DND-41 (cell line): ENCODE measurements at regions not wholly inside any gene's neighbourhood (a gene's known extent, or its start where the extent isn't known, plus 50 kb on each side); places are given as distances from the start of the nearest gene placed in this dataset.

Source experiments
- ATAC-seq: fragments of 200-7000 bp; cut with Tn5 transposase; 3 replicates; pipeline ENCODE4 v1.9.1; 2021; ENCODE audit warnings: low read depth; ENCODE audit not compliant: insufficient read depth
- DNase-seq: peaks from one replicate; pipeline ENCODE4 v3.0.0-alpha.2; 2020
- H2AFZ ChIP-seq: 2 replicates; pipeline ENCODE4 v1.6.0; 2012; ENCODE audit warnings: low read depth, low read length
- H3K27ac ChIP-seq: 2 replicates; pipeline ENCODE4 v1.5.1; 2012; ENCODE audit warnings: low read length, inconsistent platforms
- H3K27me3 ChIP-seq: fragments of 200-600 bp; sonication (generic); 2 replicates; pipeline ENCODE4 v1.6.0; 2012; ENCODE audit warnings: low read length, mild to moderate bottlenecking, inconsistent platforms; ENCODE audit not compliant: insufficient read depth, poor library complexity
- H3K36me3 ChIP-seq: 2 replicates; pipeline ENCODE4 v1.5.1; 2012; ENCODE audit warnings: low read length, inconsistent platforms; ENCODE audit not compliant: insufficient read depth
- H3K4me1 ChIP-seq: 2 replicates; pipeline ENCODE4 v1.5.1; 2012; ENCODE audit warnings: mild to moderate bottlenecking, low read length; ENCODE audit not compliant: insufficient read depth
- H3K4me2 ChIP-seq: 2 replicates; pipeline ENCODE4 v1.6.0; 2012; ENCODE audit warnings: mild to moderate bottlenecking, moderate library complexity, low read length, inconsistent platforms; ENCODE audit not compliant: insufficient read depth
- H3K4me3 ChIP-seq, 2 experiments: fragments of 200-600 bp in 1 of 2; shearing (Covaris generic) in 1 of 2; 2 replicates each; pipeline ENCODE4 v1.5.1; 2012 to 2016; ENCODE audit warnings: inconsistent platforms in 2 of 2, low read length in 2 of 2, mild to moderate bottlenecking in 2 of 2, low read depth in 1 of 2, moderate library complexity in 1 of 2
- H3K79me2 ChIP-seq: 2 replicates; pipeline ENCODE4 v1.6.0; 2012; ENCODE audit warnings: low read length, inconsistent platforms; ENCODE audit not compliant: insufficient read depth
- H3K9ac ChIP-seq: 2 replicates; pipeline ENCODE4 v1.6.0; 2012; ENCODE audit warnings: low read depth, mild to moderate bottlenecking, inconsistent platforms, low read length, moderate library complexity
- H3K9me3 ChIP-seq: 2 replicates; pipeline ENCODE4 v1.5.1; 2012; ENCODE audit warnings: low read length, moderate library complexity, mild to moderate bottlenecking, inconsistent platforms; ENCODE audit not compliant: insufficient read depth, severe bottlenecking
- H4K20me1 ChIP-seq: 2 replicates; pipeline ENCODE4 v1.6.0; 2012; ENCODE audit warnings: low read length; ENCODE audit not compliant: insufficient read depth
- CTCF ChIP-seq: IDR thresholded peaks from 2 replicates; pipeline ENCODE4 v1.5.1; 2012; ENCODE audit warnings: borderline replicate concordance, low read length, moderate library complexity, mild to moderate bottlenecking; ENCODE audit not compliant: poor library complexity, severe bottlenecking; ENCODE audit errors: extremely low read depth
- EZH2 ChIP-seq: IDR thresholded peaks from 3 replicates; pipeline ENCODE4 v1.6.1; 2012; ENCODE audit warnings: borderline replicate concordance, low read depth, mild to moderate bottlenecking, moderate library complexity, low read length, inconsistent platforms; ENCODE audit not compliant: severe bottlenecking

DNA sequence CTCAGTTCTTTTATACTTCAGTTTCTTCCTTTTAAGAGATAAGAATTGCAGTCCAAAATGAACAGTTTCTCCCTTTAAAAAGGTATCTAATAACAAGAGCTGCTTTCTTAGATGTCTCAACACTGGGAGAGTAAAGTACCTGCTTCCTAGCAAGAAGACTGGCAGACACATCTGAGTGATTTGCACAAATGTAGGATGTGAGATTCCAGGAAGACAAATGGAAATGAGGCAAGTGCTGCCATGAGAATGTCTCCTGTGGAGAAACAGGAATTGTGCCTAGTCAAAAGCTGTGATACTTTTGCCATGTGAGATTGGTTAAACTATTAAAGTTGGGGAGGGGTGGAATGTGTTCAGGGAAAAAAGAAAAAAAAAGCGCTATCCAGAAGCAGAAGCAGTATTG lies 159.1 kb downstream of the HTR1A start:
- no peaks in the 10 kb centered on the region for H4K20me1 ChIP-seq
- no peak overlapping the region for H2AFZ ChIP-seq
- no peak for ATAC-seq
- H3K4me2 ChIP-seq, result no peak overlapping the region
- H3K27ac ChIP-seq, result no peak overlapping the region
- no peaks in the 10 kb centered on the region for H3K9me3 ChIP-seq
- no peak overlapping the region for H3K4me3 ChIP-seq
- H3K4me1 ChIP-seq, result no peaks in the 10 kb centered on the region
- no peaks in the 10 kb centered on the region for H3K27me3 ChIP-seq
- no peak for DNase-seq
- no peak overlapping the region for H3K9ac ChIP-seq
- TF ChIP-seq CTCF, result no peak
- no peak for TF ChIP-seq EZH2
- H3K79me2 ChIP-seq, result no peaks in the 10 kb centered on the region
- H3K36me3 ChIP-seq, result no peaks in the 10 kb centered on the region

GRCh38 chr5:63794979-63795378 lies 167.3 kb downstream of the HTR1A start:
- Histone ChIP-seq H3K4me2 (no peak overlapping the region), H3K9me3 (peaks cover 6% of the 10 kb centered on the region), H3K4me3 (no peak overlapping the region), H3K36me3 (no peaks in the 10 kb centered on the region), H3K9ac (no peak overlapping the region), H4K20me1 (no peaks in the 10 kb centered on the region), H3K27me3 (no peaks in the 10 kb centered on the region), H3K79me2 (no peaks in the 10 kb centered on the region), H2AFZ (no peak overlapping the region), H3K27ac (no peak overlapping the region), H3K4me1 (no peaks in the 10 kb centered on the region)
- ATAC-seq (no peak), DNase-seq (no peak)
- TF ChIP-seq EZH2, result no peak

DNA sequence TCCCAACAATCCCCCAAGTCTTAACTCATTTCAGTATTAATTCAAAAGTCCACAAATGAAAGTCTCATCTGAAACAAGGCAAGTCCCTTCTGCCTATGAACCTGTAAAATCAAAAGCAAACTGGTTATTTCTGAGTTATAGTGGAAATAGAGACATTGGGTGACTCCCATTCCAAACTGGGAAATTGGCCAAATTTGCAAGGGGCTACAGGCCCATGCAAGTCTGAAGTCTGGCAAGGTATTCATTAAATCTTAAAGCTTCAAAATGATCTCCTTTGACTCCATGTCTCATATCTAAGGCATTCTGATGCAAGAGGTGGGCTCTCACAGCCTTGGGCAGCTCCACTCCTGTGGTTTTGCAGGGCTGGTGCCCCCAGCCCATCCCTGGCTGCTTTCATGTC lies 167.9 kb downstream of the HTR1A start:
- H3K9me3 ChIP-seq, result peaks cover 6% of the 10 kb centered on the region
- no peak overlapping the region for H3K4me3 ChIP-seq
- no peaks in the 10 kb centered on the region for H3K27me3 ChIP-seq
- H3K9ac ChIP-seq, result no peak overlapping the region
- no peak overlapping the region for H3K4me2 ChIP-seq
- H2AFZ ChIP-seq, result no peak overlapping the region
- TF ChIP-seq EZH2 (no peak), CTCF (no peak)
- no peak for DNase-seq
- no peaks in the 10 kb centered on the region for H3K36me3 ChIP-seq
- no peak overlapping the region for H3K27ac ChIP-seq
- no peaks in the 10 kb centered on the region for H4K20me1 ChIP-seq
- no peak for ATAC-seq
- no peaks in the 10 kb centered on the region for H3K79me2 ChIP-seq
- H3K4me1 ChIP-seq, result no peaks in the 10 kb centered on the region

GRCh38 chr5:63774939-63775338 lies 187.3 kb downstream of the HTR1A start:
- H3K9ac ChIP-seq, result no peak overlapping the region
- H3K4me1 ChIP-seq, result no peaks in the 10 kb centered on the region
- ATAC-seq, result no peak
- H3K4me2 ChIP-seq, result no peak overlapping the region
- H3K9me3 ChIP-seq, result no peaks in the 10 kb centered on the region
- no peak for TF ChIP-seq EZH2
- H3K27ac ChIP-seq, result no peak overlapping the region
- H3K4me3 ChIP-seq, result no peak overlapping the region
- H2AFZ ChIP-seq, result no peak overlapping the region
- H3K36me3 ChIP-seq, result no peaks in the 10 kb centered on the region
- H4K20me1 ChIP-seq, result no peaks in the 10 kb centered on the region
- H3K79me2 ChIP-seq, result no peaks in the 10 kb centered on the region
- DNase-seq, result no peak
- no peaks in the 10 kb centered on the region for H3K27me3 ChIP-seq
